ENCODE measurements at regions not wholly inside any gene's neighbourhood (a gene's known extent, or its start where the extent isn't known, plus 50 kb on each side); places are given as distances from the start of the nearest gene placed in this dataset.

- H3K4me3 Mint-ChIP-seq: no peak overlapping the region
- H3K27ac Mint-ChIP-seq: no peak overlapping the region
- H3K4me1 Mint-ChIP-seq: no peaks in the 10 kb centered on the region
- Histone ChIP-seq H3K4me3 (ENCODE audit: low read length) (no peak overlapping the region), H3K36me3 (ENCODE audit: control insufficient read depth, insufficient read depth, low read length) (no peaks in the 10 kb centered on the region), H3K4me1 (ENCODE audit: control insufficient read depth, insufficient read depth, low read length) (no peaks in the 10 kb centered on the region), H3K27me3 (ENCODE audit: control insufficient read depth, insufficient read depth, low read length) (no peaks in the 10 kb centered on the region), H3K27ac (ENCODE audit: low read length) (no peak overlapping the region), H3K9me3 (ENCODE audit: control insufficient read depth, insufficient read depth, low read length) (no peaks in the 10 kb centered on the region)
- 83% methylated on average over 2 of the region's 2 CpGs for WGBS (ENCODE audit: insufficient coverage)
- H3K36me3 Mint-ChIP-seq: no peaks in the 10 kb centered on the region
- DNase-seq (no peak), ATAC-seq (no peak)
- no peaks in the 10 kb centered on the region for H3K27me3 Mint-ChIP-seq (ENCODE audit: low read depth in 2 of 2)
- TF ChIP-seq CTCF (IDR thresholded peaks at IDR 0.05): no peak
- intact Hi-C loops (cut with micrococcal nuclease): no loop called here
- H3K9me3 Mint-ChIP-seq: peaks cover 9 to 10% of the 10 kb centered on the region in 2 donors
These were observed 618.0 kb downstream of the TFAP2A start for GRCh38 chr6:9796827-9797226.

GRCh38 chr6:9795880-9796279, 619.0 kb downstream of the TFAP2A start:
- Mint-ChIP-seq H3K9me3 (peaks cover 11 to 13% of the 10 kb centered on the region in 2 donors), H3K36me3 (no peaks in the 10 kb centered on the region), H3K4me3 (no peak overlapping the region), H3K27me3 (ENCODE audit: low read depth in 2 of 2) (no peaks in the 10 kb centered on the region), H3K4me1 (no peaks in the 10 kb centered on the region), H3K27ac (no peak overlapping the region)
- H3K27me3 ChIP-seq (ENCODE audit: control insufficient read depth, insufficient read depth, low read length): no peaks in the 10 kb centered on the region
- WGBS (ENCODE audit: insufficient coverage): 8% methylated on average over 5 of the region's 5 CpGs
- ATAC-seq (no peak), DNase-seq (no peak)
- no peaks in the 10 kb centered on the region for H3K9me3 ChIP-seq (ENCODE audit: control insufficient read depth, insufficient read depth, low read length)
- no peak overlapping the region for H3K27ac ChIP-seq (ENCODE audit: low read length)
- H3K4me1 ChIP-seq (ENCODE audit: control insufficient read depth, insufficient read depth, low read length): no peaks in the 10 kb centered on the region
- no peak overlapping the region for H3K4me3 ChIP-seq (ENCODE audit: low read length)
- no peaks in the 10 kb centered on the region for H3K36me3 ChIP-seq (ENCODE audit: control insufficient read depth, insufficient read depth, low read length)
- no peak for TF ChIP-seq CTCF (IDR thresholded peaks at IDR 0.05)
- intact Hi-C loops (cut with micrococcal nuclease): no loop called here

- WGBS (ENCODE audit: insufficient coverage): 48% methylated on average over 2 of the region's 3 CpGs
- Histone ChIP-seq H3K27me3 (ENCODE audit: control insufficient read depth, insufficient read depth, low read length) (no peaks in the 10 kb centered on the region), H3K36me3 (ENCODE audit: control insufficient read depth, insufficient read depth, low read length) (no peaks in the 10 kb centered on the region), H3K4me1 (ENCODE audit: control insufficient read depth, insufficient read depth, low read length) (no peaks in the 10 kb centered on the region), H3K27ac (ENCODE audit: low read length) (no peak overlapping the region), H3K9me3 (ENCODE audit: control insufficient read depth, insufficient read depth, low read length) (no peaks in the 10 kb centered on the region), H3K4me3 (ENCODE audit: low read length) (no peak overlapping the region)
- ATAC-seq: no peak
- Mint-ChIP-seq H3K4me1 (no peaks in the 10 kb centered on the region), H3K9me3 (peaks cover 4 to 14% of the 10 kb centered on the region in 2 donors), H3K27ac (no peak overlapping the region), H3K4me3 (no peak overlapping the region), H3K36me3 (no peaks in the 10 kb centered on the region), H3K27me3 (ENCODE audit: low read depth in 2 of 2) (no peaks in the 10 kb centered on the region)
- no peak for DNase-seq
- intact Hi-C loops (cut with micrococcal nuclease): no loop called here
- TF ChIP-seq CTCF (IDR thresholded peaks at IDR 0.05): no peak
These were observed 625.7 kb downstream of the TFAP2A start for GRCh38 chr6:9789201-9789600.

GRCh38 chr6:9784786-9785185, 630.1 kb downstream of the TFAP2A start:
- H3K4me3 Mint-ChIP-seq: no peak overlapping the region
- H3K27me3 ChIP-seq (ENCODE audit: control insufficient read depth, insufficient read depth, low read length): no peaks in the 10 kb centered on the region
- TF ChIP-seq CTCF (IDR thresholded peaks at IDR 0.05): no peak

More at GRCh38 chr6:9784786-9785185, 630.1 kb downstream of the TFAP2A start:
- WGBS (ENCODE audit: insufficient coverage): 100% methylated on average over 1 of the region's 3 CpGs
- no peaks in the 10 kb centered on the region for H3K36me3 ChIP-seq (ENCODE audit: control insufficient read depth, insufficient read depth, low read length)
- H3K27ac ChIP-seq (ENCODE audit: low read length): no peak overlapping the region
- ATAC-seq (no peak), DNase-seq (no peak)
- H3K4me1 ChIP-seq (ENCODE audit: control insufficient read depth, insufficient read depth, low read length): no peaks in the 10 kb centered on the region
- Mint-ChIP-seq H3K36me3 (no peaks in the 10 kb centered on the region), H3K4me1 (no peaks in the 10 kb centered on the region), H3K9me3 (peaks cover 14 to 19% of the 10 kb centered on the region in 2 donors), H3K27me3 (ENCODE audit: low read depth in 2 of 2) (no peaks in the 10 kb centered on the region), H3K27ac (no peak overlapping the region)
- intact Hi-C loops (cut with micrococcal nuclease): no loop called here
- no peaks in the 10 kb centered on the region for H3K9me3 ChIP-seq (ENCODE audit: control insufficient read depth, insufficient read depth, low read length)
- no peak overlapping the region for H3K4me3 ChIP-seq (ENCODE audit: low read length)

Measured in natural killer cell (primary cell).